GM23338 (cell line): ENCODE measurements at regions not wholly inside any gene's neighbourhood (a gene's known extent, or its start where the extent isn't known, plus 50 kb on each side); places are given as distances from the start of the nearest gene placed in this dataset.

ENCODE experiments used
- ATAC-seq: fragments of 200-7000 bp; cut with Tn5 transposase; 3 replicates; pipeline ENCODE4 v1.9.1; 2020
- DNase-seq: peaks from one replicate; pipeline ENCODE4 v3.0.0-alpha.2; 2015; ENCODE audit warnings: low spot score
- H2AFZ ChIP-seq: fragments of 200-600 bp; sonication (generic); 2 replicates; pipeline ENCODE4 v1.8.0; 2016; ENCODE audit warnings: antibody characterized with exemption, mild to moderate bottlenecking, moderate library complexity
- H3F3A ChIP-seq: fragments of 200-600 bp; sonication (generic); replicated peaks from 2 replicates; pipeline ENCODE4 v1.8.0; 2017; ENCODE audit warnings: antibody characterized with exemption, mixed run types, low read depth
- H3K27ac ChIP-seq: fragments of 200-600 bp; sonication (generic); 2 replicates; pipeline ENCODE4 v1.6.1; 2016; ENCODE audit warnings: low read depth
- H3K27me3 ChIP-seq: fragments of 200-600 bp; sonication (generic); 2 replicates; pipeline ENCODE4 v1.8.0; 2016; ENCODE audit warnings: mild to moderate bottlenecking, mixed run types, moderate library complexity; ENCODE audit not compliant: insufficient read depth
- H3K36me3 ChIP-seq: fragments of 200-600 bp; sonication (generic); 2 replicates; pipeline ENCODE4 v1.8.0; 2016; ENCODE audit warnings: mild to moderate bottlenecking; ENCODE audit not compliant: insufficient read depth
- H3K4me1 ChIP-seq: fragments of 200-600 bp; sonication (generic); 2 replicates; pipeline ENCODE4 v1.8.0; 2016; ENCODE audit warnings: mild to moderate bottlenecking, moderate library complexity; ENCODE audit not compliant: insufficient read depth
- H3K4me2 ChIP-seq: fragments of 200-600 bp; sonication (generic); 2 replicates; pipeline ENCODE4 v1.7.1; 2017; ENCODE audit warnings: mixed run types
- H3K4me3 ChIP-seq: fragments of 200-600 bp; sonication (generic); 2 replicates; pipeline ENCODE4 v1.6.1; 2016; ENCODE audit warnings: mixed run types
- H3K79me2 ChIP-seq: fragments of 200-600 bp; sonication (generic); replicated peaks from 2 replicates; pipeline ENCODE4 v1.8.0; 2017; ENCODE audit warnings: mild to moderate bottlenecking; ENCODE audit not compliant: insufficient read depth
- H3K9me2 ChIP-seq: fragments of 200-600 bp; sonication (generic); 2 replicates; pipeline ENCODE4 v1.8.0; 2017; ENCODE audit not compliant: insufficient read depth
- H4K20me1 ChIP-seq: fragments of 200-600 bp; sonication (generic); replicated peaks from 2 replicates; pipeline ENCODE4 v1.8.0; 2017; ENCODE audit warnings: mild to moderate bottlenecking; ENCODE audit not compliant: insufficient read depth
- H3K27ac Mint-ChIP-seq: 2 replicates; pipeline ENCODE4 v1.8.0; 2020; ENCODE audit warnings: inconsistent platforms, mild to moderate bottlenecking, moderate library complexity, mixed read lengths
- H3K27me3 Mint-ChIP-seq: 3 replicates; pipeline ENCODE4 v1.8.0; 2022; ENCODE audit warnings: low read depth, mild to moderate bottlenecking, moderate library complexity, mixed read lengths, inconsistent platforms; ENCODE audit not compliant: insufficient read depth, poor library complexity
- H3K36me3 Mint-ChIP-seq: 3 replicates; pipeline ENCODE4 v1.8.0; 2021; ENCODE audit warnings: low read depth, mild to moderate bottlenecking, inconsistent platforms, moderate library complexity, mixed read lengths
- H3K4me1 Mint-ChIP-seq: 3 replicates; pipeline ENCODE4 v1.8.0; 2020; ENCODE audit warnings: mild to moderate bottlenecking, inconsistent platforms, mixed read lengths
- H3K4me3 Mint-ChIP-seq: 3 replicates; pipeline ENCODE4 v1.8.0; 2021; ENCODE audit warnings: moderate library complexity, mild to moderate bottlenecking, inconsistent platforms, mixed read lengths
- H3K9me3 Mint-ChIP-seq: 3 replicates; pipeline ENCODE4 v1.8.0; 2020; ENCODE audit warnings: moderate library complexity, mild to moderate bottlenecking, inconsistent platforms, mixed read lengths
- CREB1 ChIP-seq: fragments of 250-450 bp; sonication (Bioruptor Pico); IDR thresholded peaks from 2 replicates; pipeline ENCODE4 v1.5.0; 2020; ENCODE audit warnings: low read depth, mild to moderate bottlenecking, moderate library complexity
- EZH2 ChIP-seq: fragments of 200-600 bp; sonication (generic); IDR thresholded peaks from one replicate; pipeline ENCODE4 v1.8.0; 2017; ENCODE audit warnings: antibody characterized with exemption, mild to moderate bottlenecking, low read depth; ENCODE audit not compliant: unreplicated experiment
- NANOG ChIP-seq: IDR thresholded peaks from 2 replicates; pipeline ENCODE4 v1.6.1; 2016; ENCODE audit warnings: antibody characterized with exemption, borderline replicate concordance
- POLR2AphosphoS5 ChIP-seq: IDR thresholded peaks from 2 replicates; pipeline ENCODE4 v1.6.1; 2016; ENCODE audit warnings: antibody characterized with exemption, low read depth
- ZNF114 ChIP-seq: fragments of 250-450 bp; sonication (Bioruptor Pico); IDR thresholded peaks from 2 replicates; pipeline ENCODE4 v1.5.0; 2020; ENCODE audit warnings: mild to moderate bottlenecking, moderate library complexity
- ZNF331 ChIP-seq: fragments of 250-450 bp; sonication (Bioruptor Pico); IDR thresholded peaks from 2 replicates; pipeline ENCODE4 v1.5.0; 2020; ENCODE audit warnings: low read depth, mild to moderate bottlenecking, moderate library complexity
- TF ChIP-seq, protein P1 (sequence below), 2 experiments: fragments of 200-600 bp in 1 of 2; sonication (generic) in 1 of 2; conservative IDR thresholded peaks; 2 replicates each; pipeline versions ENCODE4 v1.5.1 to v1.6.1; 2016 to 2017; ENCODE audit warnings: antibody characterized with exemption in 2 of 2, low read depth in 2 of 2, mild to moderate bottlenecking in 2 of 2, moderate library complexity in 1 of 2

DNA sequence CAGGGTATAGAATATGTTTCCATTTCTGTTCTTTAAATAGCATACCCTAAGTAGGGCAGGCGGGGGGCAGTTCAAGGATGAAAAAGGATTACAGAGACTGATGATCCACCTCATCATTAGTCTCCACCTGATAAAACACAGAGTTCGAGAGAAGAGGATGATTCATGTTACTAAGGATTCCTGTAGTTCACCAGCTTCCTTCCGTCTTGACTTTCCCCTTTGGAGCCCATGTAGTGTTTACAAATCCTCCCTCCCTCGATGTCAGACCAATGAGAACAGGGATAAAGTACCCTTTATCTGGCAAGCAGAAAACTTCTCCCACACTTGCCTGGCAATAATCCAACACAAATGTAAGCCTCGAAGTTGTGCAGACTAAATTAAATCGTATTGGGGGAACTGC lies 526.3 kb upstream of the FAM241A start:
- Mint-ChIP-seq H3K4me1 (no peaks in the 10 kb centered on the region), H3K36me3 (no peaks in the 10 kb centered on the region), H3K27me3 (no peaks in the 10 kb centered on the region), H3K4me3 (no peak overlapping the region), H3K9me3 (peaks cover 6% of the 10 kb centered on the region; the same call in 2 of the 3 replicates), H3K27ac (no peak overlapping the region)
- no peak overlapping the region for H2AFZ ChIP-seq
- DNase-seq (no peak), ATAC-seq (no peak)
- H3K9me2 ChIP-seq = no peaks in the 10 kb centered on the region
- TF ChIP-seq CREB1 (CRISPR knock-in tag) (no peak), POLR2AphosphoS5 (no peak)
- H3K79me2 ChIP-seq = no peaks in the 10 kb centered on the region
- no peaks in the 10 kb centered on the region for H3K4me1 ChIP-seq
- H3K27ac ChIP-seq = no peak overlapping the region
- H3K4me3 ChIP-seq = no peak overlapping the region
- no peaks in the 10 kb centered on the region for H4K20me1 ChIP-seq
- no peak overlapping the region for H3K4me2 ChIP-seq
- no peaks in the 10 kb centered on the region for H3K27me3 ChIP-seq
- no peaks in the 10 kb centered on the region for H3F3A ChIP-seq
- H3K36me3 ChIP-seq = no peaks in the 10 kb centered on the region

DNA sequence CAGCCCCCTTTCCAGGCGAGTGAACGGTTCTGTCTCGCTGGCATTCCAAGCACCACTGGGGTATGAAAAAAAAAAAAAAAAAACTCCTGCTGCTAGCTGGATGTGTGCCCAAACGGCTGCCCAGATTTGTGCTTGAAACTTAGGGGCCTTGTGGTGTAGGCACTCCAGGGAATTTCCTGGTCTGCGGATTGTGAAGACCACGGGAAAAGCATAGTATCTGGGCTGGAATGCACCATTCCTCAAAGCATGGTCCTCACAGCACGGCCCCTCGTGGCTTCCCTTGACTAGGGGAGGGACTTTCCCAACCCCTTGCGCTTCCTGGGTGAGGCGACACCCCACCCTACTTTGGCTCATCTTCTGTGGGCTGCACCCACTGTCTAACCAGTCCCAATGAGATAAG lies 516.8 kb upstream of the FAM241A start:
- Histone ChIP-seq H2AFZ (0 out of 2 replicates have a peak overlapping the region, but pooled peaks have one; percentile 34), H3K27ac (no peak overlapping the region)
- H3K27me3 Mint-ChIP-seq = no peaks in the 10 kb centered on the region

GRCh38 chr4:111630705-111631104 lies 514.5 kb upstream of the FAM241A start:
- ATAC-seq = peak; percentile 58
- Histone ChIP-seq H3K9me2 (no peaks in the 10 kb centered on the region), H4K20me1 (no peaks in the 10 kb centered on the region), H3K4me2 (no peak overlapping the region), H3K4me1 (no peaks in the 10 kb centered on the region), H3K36me3 (no peaks in the 10 kb centered on the region), H3K27ac (no peak overlapping the region), H3K79me2 (no peaks in the 10 kb centered on the region), H3F3A (no peaks in the 10 kb centered on the region), H3K27me3 (no peaks in the 10 kb centered on the region), H3K4me3 (no peak overlapping the region), H2AFZ (no peak overlapping the region)
- H3K36me3 Mint-ChIP-seq = no peaks in the 10 kb centered on the region; the same call in 2 of the 3 replicates
- H3K27me3 Mint-ChIP-seq = no peaks in the 10 kb centered on the region
- H3K4me1 Mint-ChIP-seq = no peaks in the 10 kb centered on the region
- TF ChIP-seq, protein P1, sequence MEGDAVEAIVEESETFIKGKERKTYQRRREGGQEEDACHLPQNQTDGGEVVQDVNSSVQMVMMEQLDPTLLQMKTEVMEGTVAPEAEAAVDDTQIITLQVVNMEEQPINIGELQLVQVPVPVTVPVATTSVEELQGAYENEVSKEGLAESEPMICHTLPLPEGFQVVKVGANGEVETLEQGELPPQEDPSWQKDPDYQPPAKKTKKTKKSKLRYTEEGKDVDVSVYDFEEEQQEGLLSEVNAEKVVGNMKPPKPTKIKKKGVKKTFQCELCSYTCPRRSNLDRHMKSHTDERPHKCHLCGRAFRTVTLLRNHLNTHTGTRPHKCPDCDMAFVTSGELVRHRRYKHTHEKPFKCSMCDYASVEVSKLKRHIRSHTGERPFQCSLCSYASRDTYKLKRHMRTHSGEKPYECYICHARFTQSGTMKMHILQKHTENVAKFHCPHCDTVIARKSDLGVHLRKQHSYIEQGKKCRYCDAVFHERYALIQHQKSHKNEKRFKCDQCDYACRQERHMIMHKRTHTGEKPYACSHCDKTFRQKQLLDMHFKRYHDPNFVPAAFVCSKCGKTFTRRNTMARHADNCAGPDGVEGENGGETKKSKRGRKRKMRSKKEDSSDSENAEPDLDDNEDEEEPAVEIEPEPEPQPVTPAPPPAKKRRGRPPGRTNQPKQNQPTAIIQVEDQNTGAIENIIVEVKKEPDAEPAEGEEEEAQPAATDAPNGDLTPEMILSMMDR (conservative IDR thresholded peaks at IDR 0.05; ENCODE audit: low read depth in 2 of 2) = peak in 1 of 2 experiments; percentile 64; a peak in 3 of 4 replicates
- TF ChIP-seq ZNF114 = no peak
- no peak for TF ChIP-seq NANOG
- H3K9me3 Mint-ChIP-seq = peaks cover 4% of the 10 kb centered on the region; the same call in 1 of the 3 replicates
- peak; percentile 56 for DNase-seq
- H3K4me3 Mint-ChIP-seq = no peak overlapping the region
- H3K27ac Mint-ChIP-seq = no peak overlapping the region

More for the DNA sequence above, 516.8 kb upstream of the FAM241A start:
- no peak overlapping the region for H3K4me2 ChIP-seq
- no peaks in the 10 kb centered on the region for H3K4me1 ChIP-seq
- Mint-ChIP-seq H3K9me3 (peaks cover 5% of the 10 kb centered on the region; the same call in 1 of the 3 replicates), H3K4me1 (no peaks in the 10 kb centered on the region), H3K4me3 (no peak overlapping the region), H3K36me3 (no peaks in the 10 kb centered on the region; the same call in 2 of the 3 replicates), H3K27ac (no peak overlapping the region)
- H4K20me1 ChIP-seq = no peaks in the 10 kb centered on the region
- no peaks in the 10 kb centered on the region for H3K27me3 ChIP-seq
- H3K79me2 ChIP-seq = no peaks in the 10 kb centered on the region
- no peaks in the 10 kb centered on the region for H3F3A ChIP-seq
- H3K36me3 ChIP-seq = no peaks in the 10 kb centered on the region
- no peak for DNase-seq
- H3K4me3 ChIP-seq = no peak overlapping the region
- no peak for ATAC-seq
- no peaks in the 10 kb centered on the region for H3K9me2 ChIP-seq
- TF ChIP-seq EZH2 (no peak), ZNF331 (CRISPR knock-in tag) (no peak)
